H9 (cell line): ENCODE measurements at regions not wholly inside any gene's neighbourhood (a gene's known extent, or its start where the extent isn't known, plus 50 kb on each side); places are given as distances from the start of the nearest gene placed in this dataset.

Source experiments
- DNase-seq: peaks from one replicate; pipeline ENCODE4 v3.0.0-alpha.2; 2017
- H2AFZ ChIP-seq: one replicate; pipeline ENCODE4 v1.6.1; 2013; ENCODE audit warnings: mild to moderate bottlenecking, low read length, control low read depth, moderate library complexity
- H2AK5ac ChIP-seq: 2 replicates; pipeline ENCODE4 v1.6.1; 2013; ENCODE audit warnings: low read length, control low read depth, mixed read lengths; ENCODE audit not compliant: insufficient read length
- H2BK120ac ChIP-seq: one replicate; pipeline ENCODE4 v1.6.1; 2013; ENCODE audit warnings: low read depth, mild to moderate bottlenecking, low read length, control low read depth, inconsistent platforms; ENCODE audit not compliant: poor library complexity, severe bottlenecking
- H2BK12ac ChIP-seq: 2 replicates; pipeline ENCODE4 v1.6.1; 2013; ENCODE audit warnings: low read length, control low read depth, mixed read lengths, low read depth; ENCODE audit not compliant: insufficient read length
- H2BK15ac ChIP-seq: 2 replicates; pipeline ENCODE4 v1.6.1; 2013; ENCODE audit warnings: low read depth, low read length, control low read depth
- H2BK20ac ChIP-seq: one replicate; pipeline ENCODE4 v1.6.1; 2013; ENCODE audit warnings: low read depth, mild to moderate bottlenecking, low read length, control low read depth, inconsistent platforms; ENCODE audit not compliant: poor library complexity, severe bottlenecking
- H2BK5ac ChIP-seq: 2 replicates; pipeline ENCODE4 v1.6.1; 2013; ENCODE audit warnings: low read length, control low read depth, mixed read lengths; ENCODE audit not compliant: insufficient read length
- H3K14ac ChIP-seq: 2 replicates; pipeline ENCODE4 v1.6.1; 2013; ENCODE audit warnings: low read length, control low read depth; ENCODE audit not compliant: insufficient read depth
- H3K18ac ChIP-seq: 2 replicates; pipeline ENCODE4 v1.6.1; 2013; ENCODE audit warnings: low read depth, mild to moderate bottlenecking, mixed read lengths, low read length, control low read depth; ENCODE audit not compliant: insufficient read length
- H3K23ac ChIP-seq: 2 replicates; pipeline ENCODE4 v1.6.1; 2013; ENCODE audit warnings: low read length, control low read depth, mixed read lengths, low read depth; ENCODE audit not compliant: insufficient read length
- H3K23me2 ChIP-seq: 2 replicates; pipeline ENCODE4 v1.6.1; 2013; ENCODE audit warnings: low read depth, mild to moderate bottlenecking, mixed read lengths, low read length, control low read depth; ENCODE audit not compliant: insufficient read length, poor library complexity, severe bottlenecking
- H3K27ac ChIP-seq: 2 replicates; pipeline ENCODE4 v1.5.1; 2013; ENCODE audit warnings: low read length, control low read depth, mixed read lengths, low read depth; ENCODE audit not compliant: insufficient read length
- H3K27me3 ChIP-seq: 2 replicates; pipeline ENCODE4 v1.6.1; 2013; ENCODE audit warnings: low read length, control low read depth, inconsistent platforms; ENCODE audit not compliant: insufficient read depth
- H3K4ac ChIP-seq: 2 replicates; pipeline ENCODE4 v1.6.1; 2013; ENCODE audit warnings: low read depth, mild to moderate bottlenecking, control low read depth, inconsistent platforms, low read length, moderate library complexity
- H3K4me1 ChIP-seq: 2 replicates; pipeline ENCODE4 v1.6.1; 2013; ENCODE audit warnings: low read length, control low read depth, inconsistent platforms; ENCODE audit not compliant: insufficient read depth
- H3K4me2 ChIP-seq: 2 replicates; pipeline ENCODE4 v1.6.1; 2013; ENCODE audit warnings: low read length, control low read depth, mixed read lengths; ENCODE audit not compliant: insufficient read length, insufficient read depth
- H3K56ac ChIP-seq: 2 replicates; pipeline ENCODE4 v1.6.1; 2013; ENCODE audit warnings: low read depth, mild to moderate bottlenecking, mixed read lengths, low read length, control low read depth; ENCODE audit not compliant: insufficient read length
- H3K79me1 ChIP-seq: 2 replicates; pipeline ENCODE4 v1.6.1; 2013; ENCODE audit warnings: low read depth, mild to moderate bottlenecking, moderate library complexity, low read length, control low read depth, inconsistent platforms; ENCODE audit not compliant: insufficient read depth, poor library complexity, severe bottlenecking
- H3K79me2 ChIP-seq: 2 replicates; pipeline ENCODE4 v1.6.1; 2013; ENCODE audit warnings: low read length, control low read depth, inconsistent platforms; ENCODE audit not compliant: insufficient read depth
- H3K9ac ChIP-seq: 2 replicates; pipeline ENCODE4 v1.6.1; 2013; ENCODE audit warnings: low read length, control low read depth, mixed read lengths; ENCODE audit not compliant: insufficient read length; ENCODE audit errors: extremely low read depth
- H3K9me3 ChIP-seq: one replicate; pipeline ENCODE4 v1.6.1; 2013; ENCODE audit warnings: low read depth, low read length, inconsistent platforms; ENCODE audit not compliant: control insufficient read depth
- H3T11ph ChIP-seq: one replicate; pipeline ENCODE4 v1.6.1; 2013; ENCODE audit warnings: mild to moderate bottlenecking, low read length, control low read depth, inconsistent platforms
- H4K20me1 ChIP-seq: one replicate; pipeline ENCODE4 v1.6.1; 2013; ENCODE audit not compliant: control insufficient read depth, insufficient read length, insufficient read depth
- H4K5ac ChIP-seq: 2 replicates; pipeline ENCODE4 v1.6.1; 2013; ENCODE audit warnings: low read depth, mild to moderate bottlenecking, mixed read lengths, low read length, control low read depth; ENCODE audit not compliant: insufficient read length
- H4K8ac ChIP-seq: replicated peaks from 2 replicates; pipeline ENCODE4 v1.6.1; 2013; ENCODE audit warnings: low read length, control low read depth, mixed read lengths, low read depth; ENCODE audit not compliant: insufficient read length
- H4K91ac ChIP-seq: 2 replicates; pipeline ENCODE4 v1.6.1; 2013; ENCODE audit warnings: low read depth, mild to moderate bottlenecking, moderate library complexity, mixed read lengths, low read length, control low read depth; ENCODE audit not compliant: insufficient read length
- H3K27ac Mint-ChIP-seq, 3 experiments: 2 replicates in 2 of 3; 3 replicates in 1 of 3; pipeline ENCODE4 v1.8.0; 2020 to 2021; ENCODE audit warnings: mixed read lengths in 3 of 3, mild to moderate bottlenecking in 1 of 3, moderate library complexity in 1 of 3
- H3K27me3 Mint-ChIP-seq: 2 replicates; pipeline ENCODE4 v1.8.0; 2021; ENCODE audit warnings: low read depth, mild to moderate bottlenecking, moderate library complexity, mixed read lengths
- H3K36me3 Mint-ChIP-seq, 3 experiments: 2 replicates in 2 of 3; 3 replicates in 1 of 3; pipeline ENCODE4 v1.8.0; 2020 to 2021; ENCODE audit warnings: low read depth in 3 of 3, mixed read lengths in 3 of 3; ENCODE audit not compliant: insufficient read depth in 1 of 3
- H3K4me1 Mint-ChIP-seq, 2 experiments: 2 replicates each; pipeline ENCODE4 v1.8.0; 2020; ENCODE audit warnings: mixed read lengths in 2 of 2
- H3K4me3 Mint-ChIP-seq, 2 experiments: 2 replicates in 1 of 2; 3 replicates in 1 of 2; pipeline ENCODE4 v1.8.0; 2020 to 2021; ENCODE audit warnings: mild to moderate bottlenecking in 2 of 2, mixed read lengths in 2 of 2, moderate library complexity in 1 of 2
- H3K9me3 Mint-ChIP-seq, 2 experiments: 2 replicates in 1 of 2; 3 replicates in 1 of 2; pipeline ENCODE4 v1.8.0; 2020; ENCODE audit warnings: mild to moderate bottlenecking in 2 of 2, mixed read lengths in 2 of 2, moderate library complexity in 1 of 2
- CTCF ChIP-seq: fragments of 200-600 bp; sonication (generic); conservative IDR thresholded peaks from 3 replicates; pipeline ENCODE4 v1.8.0; 2021; ENCODE audit warnings: antibody characterized with exemption, mild to moderate bottlenecking
- WGBS: extraction: QIAGEN DNeasy Blood & Tissue Kit; methylation state at CpG from one replicate; pipeline ENCODE4 v1.1.7; 2013; ENCODE audit warnings: missing lambda C conversion rate, low lambda C conversion rate, mixed read lengths; ENCODE audit not compliant: insufficient read length; ENCODE audit errors: extremely low coverage; 5-methylcytosine and 5-hydroxymethylcytosine counted together

- no peak for DNase-seq
- Mint-ChIP-seq H3K27me3 (no peaks in the 10 kb centered on the region), H3K27ac (no peak overlapping the region), H3K36me3 (no peaks in the 10 kb centered on the region), H3K4me1 (no peaks in the 10 kb centered on the region), H3K4me3 (no peak overlapping the region), H3K9me3 (peaks cover under 1% of the 10 kb centered on the region in 2 experiments; a peak in 2 of 5 replicates)
- Histone ChIP-seq H2AFZ (no peak overlapping the region), H3K79me1 (no peaks in the 10 kb centered on the region), H3K23me2 (no peaks in the 10 kb centered on the region), H2BK120ac (no peak overlapping the region), H2AK5ac (no peak overlapping the region), H3K9ac (no peak overlapping the region), H3K23ac (no peak overlapping the region), H3K27me3 (no peaks in the 10 kb centered on the region), H3K56ac (no peak overlapping the region), H3K27ac (no peak overlapping the region), H3K4ac (no peak overlapping the region), H3K14ac (no peak overlapping the region), H4K91ac (no peak overlapping the region), H3K4me1 (no peaks in the 10 kb centered on the region), H2BK20ac (no peak overlapping the region), H4K20me1 (no peaks in the 10 kb centered on the region), H3T11ph (no peak overlapping the region), H2BK12ac (no peak overlapping the region), H2BK5ac (no peak overlapping the region), H2BK15ac (no peak overlapping the region), H3K4me2 (no peak overlapping the region), H3K18ac (no peak overlapping the region), H4K8ac (no peak overlapping the region), H3K9me3 (no peaks in the 10 kb centered on the region), H4K5ac (no peak overlapping the region), H3K79me2 (no peaks in the 10 kb centered on the region)
- TF ChIP-seq CTCF: no peak
- WGBS: no CpG with 5 or more reads among the region's 8 CpGs
Measured at GRCh38 chr3:6132684-6133432, 728.1 kb upstream of the GRM7 start.
